ENCODE measurements at regions not wholly inside any gene's neighbourhood (a gene's known extent, or its start where the extent isn't known, plus 50 kb on each side); places are given as distances from the start of the nearest gene placed in this dataset.

- no peak for TF ChIP-seq POLR2A (IDR thresholded peaks at IDR 0.05; ENCODE audit: low read depth, low read length)
- TF ChIP-seq EZH2 (IDR thresholded peaks at IDR 0.05; ENCODE audit: borderline replicate concordance, low read depth, low read length, severe bottlenecking), result no peak
- TF ChIP-seq GATA2 (IDR thresholded peaks at IDR 0.05; ENCODE audit: insufficient read depth, insufficient read length, low read depth, low read length), result no peak
- TF ChIP-seq, protein P1, sequence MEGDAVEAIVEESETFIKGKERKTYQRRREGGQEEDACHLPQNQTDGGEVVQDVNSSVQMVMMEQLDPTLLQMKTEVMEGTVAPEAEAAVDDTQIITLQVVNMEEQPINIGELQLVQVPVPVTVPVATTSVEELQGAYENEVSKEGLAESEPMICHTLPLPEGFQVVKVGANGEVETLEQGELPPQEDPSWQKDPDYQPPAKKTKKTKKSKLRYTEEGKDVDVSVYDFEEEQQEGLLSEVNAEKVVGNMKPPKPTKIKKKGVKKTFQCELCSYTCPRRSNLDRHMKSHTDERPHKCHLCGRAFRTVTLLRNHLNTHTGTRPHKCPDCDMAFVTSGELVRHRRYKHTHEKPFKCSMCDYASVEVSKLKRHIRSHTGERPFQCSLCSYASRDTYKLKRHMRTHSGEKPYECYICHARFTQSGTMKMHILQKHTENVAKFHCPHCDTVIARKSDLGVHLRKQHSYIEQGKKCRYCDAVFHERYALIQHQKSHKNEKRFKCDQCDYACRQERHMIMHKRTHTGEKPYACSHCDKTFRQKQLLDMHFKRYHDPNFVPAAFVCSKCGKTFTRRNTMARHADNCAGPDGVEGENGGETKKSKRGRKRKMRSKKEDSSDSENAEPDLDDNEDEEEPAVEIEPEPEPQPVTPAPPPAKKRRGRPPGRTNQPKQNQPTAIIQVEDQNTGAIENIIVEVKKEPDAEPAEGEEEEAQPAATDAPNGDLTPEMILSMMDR (IDR thresholded peaks at IDR 0.05; ENCODE audit: extremely low read depth in 1 of 2, insufficient read depth in 1 of 2, low read depth in 1 of 2, low read length in 2 of 2), result no peak
- TF ChIP-seq MYC (IDR thresholded peaks at IDR 0.05; ENCODE audit: low read depth, low read length), result no peak
- no peak for TF ChIP-seq JUN (IDR thresholded peaks at IDR 0.05; ENCODE audit: borderline replicate concordance, insufficient read depth, insufficient read length, low read depth)
Measured at GRCh38 chr12:46464863-46465262, 92.3 kb upstream of the SLC38A2 start.

Data from endothelial cell of umbilical vein (primary cell).